ENCODE measurements at regions not wholly inside any gene's neighbourhood (a gene's known extent, or its start where the extent isn't known, plus 50 kb on each side); places are given as distances from the start of the nearest gene placed in this dataset.

GRCh38 chr5:167317884-167318283 is 973.6 kb upstream of the WWC1 start:
- Mint-ChIP-seq H3K27ac (no peak overlapping the region), H3K27me3 (no peaks in the 10 kb centered on the region), H3K9me3 (peaks cover 0 to 4% (median 1%) of the 10 kb centered on the region in 8 donors), H3K4me1 (no peaks in the 10 kb centered on the region), H3K4me3 (no peak overlapping the region), H3K36me3 (no peaks in the 10 kb centered on the region)
- intact Hi-C loops (cut with micrococcal nuclease), result no loop called here
- Histone ChIP-seq H3K9me3 (ENCODE audit: control insufficient read depth in 1 of 2, low read length in 2 of 2) (no peaks in the 10 kb centered on the region), H3K36me3 (ENCODE audit: insufficient read depth, low read length) (no peaks in the 10 kb centered on the region), H3K4me1 (ENCODE audit: insufficient read depth, low read length) (no peaks in the 10 kb centered on the region), H3K4me3 (ENCODE audit: low read length in 2 of 2) (no peak overlapping the region), H3K27me3 (ENCODE audit: insufficient read depth, low read length) (no peaks in the 10 kb centered on the region), H3K27ac (ENCODE audit: low read depth, low read length) (no peak overlapping the region)
- ChIA-PET CTCF (ENCODE audit: partially characterized antibody) (no interaction called here), POLR2A (ENCODE audit: partially characterized antibody) (no interaction called here)
- no peak for DNase-seq

GRCh38 chr5:167319243-167319642 is 972.2 kb upstream of the WWC1 start:
- no peaks in the 10 kb centered on the region for H3K27me3 Mint-ChIP-seq
- CTCF ChIA-PET (ENCODE audit: partially characterized antibody), result no interaction called here
- no peaks in the 10 kb centered on the region for H3K9me3 ChIP-seq (ENCODE audit: control insufficient read depth in 1 of 2, low read length in 2 of 2)
- no peaks in the 10 kb centered on the region for H3K27me3 ChIP-seq (ENCODE audit: insufficient read depth, low read length)
- no peak overlapping the region for H3K27ac Mint-ChIP-seq
- H3K4me1 ChIP-seq (ENCODE audit: insufficient read depth, low read length), result no peaks in the 10 kb centered on the region
- H3K9me3 Mint-ChIP-seq, result peaks cover 0 to 4% (median 0%) of the 10 kb centered on the region in 8 donors
- no peaks in the 10 kb centered on the region for H3K36me3 ChIP-seq (ENCODE audit: insufficient read depth, low read length)
- no peak for DNase-seq
- POLR2A ChIA-PET (ENCODE audit: partially characterized antibody), result no interaction called here
- H3K27ac ChIP-seq (ENCODE audit: low read depth, low read length), result no peak overlapping the region
- no peaks in the 10 kb centered on the region for H3K36me3 Mint-ChIP-seq
- H3K4me3 Mint-ChIP-seq, result no peak overlapping the region
- no peak overlapping the region for H3K4me3 ChIP-seq (ENCODE audit: low read length in 2 of 2)
- no peaks in the 10 kb centered on the region for H3K4me1 Mint-ChIP-seq
- intact Hi-C loops (cut with micrococcal nuclease), result no loop called here

GRCh38 chr5:167320019-167320418 is 971.4 kb upstream of the WWC1 start:
- no peaks in the 10 kb centered on the region for H3K36me3 ChIP-seq (ENCODE audit: insufficient read depth, low read length)
- intact Hi-C loops (cut with micrococcal nuclease), result no loop called here
- no peaks in the 10 kb centered on the region for H3K36me3 Mint-ChIP-seq
- peaks cover 0 to 4% (median 0%) of the 10 kb centered on the region in 8 donors for H3K9me3 Mint-ChIP-seq
- no peaks in the 10 kb centered on the region for H3K4me1 Mint-ChIP-seq
- H3K4me3 Mint-ChIP-seq, result no peak overlapping the region
- DNase-seq, result no peak
- H3K4me1 ChIP-seq (ENCODE audit: insufficient read depth, low read length), result no peaks in the 10 kb centered on the region
- H3K27ac ChIP-seq (ENCODE audit: low read depth, low read length), result no peak overlapping the region
- CTCF ChIA-PET (ENCODE audit: partially characterized antibody), result no interaction called here
- no peak overlapping the region for H3K27ac Mint-ChIP-seq
- H3K4me3 ChIP-seq (ENCODE audit: low read length in 2 of 2), result no peak overlapping the region
- no peaks in the 10 kb centered on the region for H3K9me3 ChIP-seq (ENCODE audit: control insufficient read depth in 1 of 2, low read length in 2 of 2)
- no peaks in the 10 kb centered on the region for H3K27me3 Mint-ChIP-seq
- no peaks in the 10 kb centered on the region for H3K27me3 ChIP-seq (ENCODE audit: insufficient read depth, low read length)
- POLR2A ChIA-PET (ENCODE audit: partially characterized antibody), result no interaction called here

- POLR2A ChIA-PET (ENCODE audit: partially characterized antibody), result no interaction called here
- Mint-ChIP-seq H3K9me3 (peaks cover 3 to 29% (median 8%) of the 10 kb centered on the region in 8 donors), H3K4me1 (no peaks in the 10 kb centered on the region), H3K36me3 (no peaks in the 10 kb centered on the region), H3K27ac (no peak overlapping the region), H3K27me3 (no peaks in the 10 kb centered on the region), H3K4me3 (no peak overlapping the region)
- H3K27ac ChIP-seq (ENCODE audit: low read depth, low read length), result no peak overlapping the region
- no peaks in the 10 kb centered on the region for H3K27me3 ChIP-seq (ENCODE audit: insufficient read depth, low read length)
- DNase-seq, result no peak
- CTCF ChIA-PET (ENCODE audit: partially characterized antibody), result no interaction called here
- no peak overlapping the region for H3K4me3 ChIP-seq (ENCODE audit: low read length in 2 of 2)
- no peaks in the 10 kb centered on the region for H3K9me3 ChIP-seq (ENCODE audit: control insufficient read depth in 1 of 2, low read length in 2 of 2)
- H3K36me3 ChIP-seq (ENCODE audit: insufficient read depth, low read length), result no peaks in the 10 kb centered on the region
- intact Hi-C loops (cut with micrococcal nuclease), result no loop called here
- H3K4me1 ChIP-seq (ENCODE audit: insufficient read depth, low read length), result no peaks in the 10 kb centered on the region
Observed at GRCh38 chr5:167332309-167332708, 959.1 kb upstream of the WWC1 start.

- H3K4me3 Mint-ChIP-seq, result no peak overlapping the region
- CTCF ChIA-PET (ENCODE audit: partially characterized antibody), result no interaction called here
- H3K4me1 ChIP-seq (ENCODE audit: insufficient read depth, low read length), result no peaks in the 10 kb centered on the region
- no peaks in the 10 kb centered on the region for H3K36me3 ChIP-seq (ENCODE audit: insufficient read depth, low read length)
- no peaks in the 10 kb centered on the region for H3K36me3 Mint-ChIP-seq
- no peak overlapping the region for H3K27ac Mint-ChIP-seq
- POLR2A ChIA-PET (ENCODE audit: partially characterized antibody), result no interaction called here
- H3K27me3 ChIP-seq (ENCODE audit: insufficient read depth, low read length), result no peaks in the 10 kb centered on the region
- no peaks in the 10 kb centered on the region for H3K27me3 Mint-ChIP-seq
- no peak overlapping the region for H3K4me3 ChIP-seq (ENCODE audit: low read length in 2 of 2)
- intact Hi-C loops (cut with micrococcal nuclease), result no loop called here
- DNase-seq, result no peak
- no peak overlapping the region for H3K27ac ChIP-seq (ENCODE audit: low read depth, low read length)
- H3K9me3 ChIP-seq (ENCODE audit: control insufficient read depth in 1 of 2, low read length in 2 of 2), result no peaks in the 10 kb centered on the region
- H3K9me3 Mint-ChIP-seq, result peaks cover 3 to 26% (median 12%) of the 10 kb centered on the region in 8 donors
- no peaks in the 10 kb centered on the region for H3K4me1 Mint-ChIP-seq
Observed at GRCh38 chr5:167336161-167336560, 955.3 kb upstream of the WWC1 start.

- Histone ChIP-seq H3K4me3 (ENCODE audit: low read length in 2 of 2) (no peak overlapping the region), H3K27me3 (ENCODE audit: insufficient read depth, low read length) (no peaks in the 10 kb centered on the region), H3K27ac (ENCODE audit: low read depth, low read length) (no peak overlapping the region), H3K36me3 (ENCODE audit: insufficient read depth, low read length) (no peaks in the 10 kb centered on the region), H3K4me1 (ENCODE audit: insufficient read depth, low read length) (no peaks in the 10 kb centered on the region), H3K9me3 (ENCODE audit: control insufficient read depth in 1 of 2, low read length in 2 of 2) (no peaks in the 10 kb centered on the region)
- Mint-ChIP-seq H3K4me1 (no peaks in the 10 kb centered on the region), H3K27ac (no peak overlapping the region), H3K9me3 (peaks cover 3 to 26% (median 12%) of the 10 kb centered on the region in 8 donors), H3K36me3 (no peaks in the 10 kb centered on the region), H3K27me3 (no peaks in the 10 kb centered on the region), H3K4me3 (no peak overlapping the region)
- no peak for DNase-seq
- CTCF ChIA-PET (ENCODE audit: partially characterized antibody), result no interaction called here
- intact Hi-C loops (cut with micrococcal nuclease), result no loop called here
- POLR2A ChIA-PET (ENCODE audit: partially characterized antibody), result no interaction called here
Observed at GRCh38 chr5:167339205-167339604, 952.2 kb upstream of the WWC1 start.

- Histone ChIP-seq H3K4me1 (ENCODE audit: insufficient read depth, low read length) (no peaks in the 10 kb centered on the region), H3K4me3 (ENCODE audit: low read length in 2 of 2) (no peak overlapping the region), H3K36me3 (ENCODE audit: insufficient read depth, low read length) (no peaks in the 10 kb centered on the region), H3K27ac (ENCODE audit: low read depth, low read length) (no peak overlapping the region), H3K9me3 (ENCODE audit: control insufficient read depth in 1 of 2, low read length in 2 of 2) (no peaks in the 10 kb centered on the region), H3K27me3 (ENCODE audit: insufficient read depth, low read length) (no peaks in the 10 kb centered on the region)
- no peak for DNase-seq
- H3K36me3 Mint-ChIP-seq, result no peaks in the 10 kb centered on the region
- POLR2A ChIA-PET (ENCODE audit: partially characterized antibody), result no interaction called here
- H3K27ac Mint-ChIP-seq, result no peak overlapping the region
- intact Hi-C loops (cut with micrococcal nuclease), result no loop called here
- CTCF ChIA-PET (ENCODE audit: partially characterized antibody), result no interaction called here
- H3K9me3 Mint-ChIP-seq, result peaks cover 0 to 10% (median 1%) of the 10 kb centered on the region in 8 donors
- no peak overlapping the region for H3K4me3 Mint-ChIP-seq
- no peaks in the 10 kb centered on the region for H3K4me1 Mint-ChIP-seq
- H3K27me3 Mint-ChIP-seq, result no peaks in the 10 kb centered on the region
Observed at GRCh38 chr5:167346461-167346860, 945.0 kb upstream of the WWC1 start.

GRCh38 chr5:167348251-167348926 is 943.1 kb upstream of the WWC1 start:
- Mint-ChIP-seq H3K9me3 (peaks cover 0 to 12% (median 4%) of the 10 kb centered on the region in 8 donors), H3K27me3 (no peaks in the 10 kb centered on the region), H3K4me1 (no peaks in the 10 kb centered on the region), H3K36me3 (no peaks in the 10 kb centered on the region), H3K4me3 (no peak overlapping the region), H3K27ac (no peak overlapping the region)
- Histone ChIP-seq H3K27ac (ENCODE audit: low read depth, low read length) (no peak overlapping the region), H3K9me3 (ENCODE audit: control insufficient read depth in 1 of 2, low read length in 2 of 2) (no peaks in the 10 kb centered on the region), H3K4me1 (ENCODE audit: insufficient read depth, low read length) (no peaks in the 10 kb centered on the region), H3K4me3 (ENCODE audit: low read length in 2 of 2) (no peak overlapping the region), H3K36me3 (ENCODE audit: insufficient read depth, low read length) (no peaks in the 10 kb centered on the region), H3K27me3 (ENCODE audit: insufficient read depth, low read length) (no peaks in the 10 kb centered on the region)
- no peak for DNase-seq
- intact Hi-C loops (cut with micrococcal nuclease), result no loop called here
- POLR2A ChIA-PET (ENCODE audit: partially characterized antibody), result no interaction called here
- CTCF ChIA-PET (ENCODE audit: partially characterized antibody), result no interaction called here

Measured in CD4-positive, alpha-beta memory T cell (primary cell).